SK-N-SH (cell line): ENCODE measurements at regions not wholly inside any gene's neighbourhood (a gene's known extent, or its start where the extent isn't known, plus 50 kb on each side); places are given as distances from the start of the nearest gene placed in this dataset.

Source experiments
- CTCF ChIA-PET: fragments of 300-600, 350-600 bp; formaldehyde crosslinking; extraction: SDS; loops from one replicate; lab custom pipeline; 2021; lab: Yijun Ruan, JAX
- POLR2A ChIA-PET: fragments of 350-600 bp; sonication (Branson Sonifier 250); formaldehyde crosslinking; extraction: SDS; loops from one replicate; lab custom pipeline; 2020; ENCODE audit warnings: antibody characterized with exemption, inconsistent platforms; lab: Yijun Ruan, JAX
- DNase-seq: peaks from one replicate; pipeline ENCODE4 v3.0.0; 2012
- H2AFZ ChIP-seq: fragments of 200-600 bp; sonication (generic); 2 replicates; pipeline ENCODE4 v1.8.1; 2016; ENCODE audit warnings: antibody characterized with exemption, mild to moderate bottlenecking, low read depth
- H3F3A ChIP-seq: fragments of 200-600 bp; sonication (generic); replicated peaks from 2 replicates; pipeline ENCODE3; 2016; ENCODE audit warnings: antibody characterized with exemption, mild to moderate bottlenecking; ENCODE audit not compliant: insufficient read depth
- H3K27ac ChIP-seq, 2 experiments: fragments of 200-500 bp in 1 of 2; fragments of 200-600 bp in 1 of 2; sonication (Bioruptor generic) in 1 of 2; sonication (generic), shearing (Covaris generic) in 1 of 2; 2 replicates each; pipeline versions ENCODE4 v1.5.1 to v1.6.1; 2014 to 2016; ENCODE audit warnings: low read depth in 2 of 2, inconsistent platforms in 1 of 2, low read length in 1 of 2, mild to moderate bottlenecking in 1 of 2, mixed read lengths in 1 of 2
- H3K27me3 ChIP-seq: fragments of 200-600 bp; sonication (generic), shearing (Covaris generic); 2 replicates; pipeline ENCODE4 v1.6.1; 2016; ENCODE audit warnings: mixed run types; ENCODE audit not compliant: insufficient read depth
- H3K36me3 ChIP-seq, 2 experiments: fragments of 200-500 bp in 1 of 2; fragments of 200-600 bp in 1 of 2; sonication (Bioruptor generic) in 1 of 2; sonication (generic) in 1 of 2; replicated peaks in 1 of 2; 2 replicates each; pipeline versions ENCODE3 to v1.5.1; 2014 to 2016; ENCODE audit warnings: low read length in 1 of 2, mild to moderate bottlenecking in 1 of 2; ENCODE audit not compliant: insufficient read depth in 2 of 2, control insufficient read depth in 1 of 2
- H3K4me1 ChIP-seq, 2 experiments: fragments of 200-500 bp in 1 of 2; fragments of 200-600 bp in 1 of 2; sonication (Bioruptor generic) in 1 of 2; sonication (generic), shearing (Covaris generic) in 1 of 2; 2 replicates each; pipeline versions ENCODE4 v1.5.1 to v1.6.1; 2014 to 2016; ENCODE audit warnings: low read depth in 1 of 2, low read length in 1 of 2, mixed run types in 1 of 2; ENCODE audit not compliant: insufficient read depth in 2 of 2, control insufficient read depth in 1 of 2
- H3K4me2 ChIP-seq: fragments of 200-600 bp; sonication (generic), shearing (Covaris generic); 2 replicates; pipeline ENCODE4 v1.6.1; 2017; ENCODE audit warnings: mixed run types
- H3K4me3 ChIP-seq, 2 experiments: fragments of 200-500 bp in 1 of 2; fragments of 200-600 bp in 1 of 2; sonication (Bioruptor generic) in 1 of 2; sonication (generic), shearing (Covaris generic) in 1 of 2; 2 replicates each; pipeline versions ENCODE4 v1.5.1 to v1.8.1; 2014 to 2016; ENCODE audit warnings: low read depth in 2 of 2, inconsistent platforms in 1 of 2, low read length in 1 of 2, mild to moderate bottlenecking in 1 of 2, mixed read lengths in 1 of 2, moderate library complexity in 1 of 2
- H3K79me2 ChIP-seq: fragments of 200-600 bp; sonication (generic); 2 replicates; pipeline ENCODE4 v1.8.1; 2017; ENCODE audit warnings: mild to moderate bottlenecking; ENCODE audit not compliant: insufficient read depth
- H3K9ac ChIP-seq: fragments of 200-600 bp; sonication (generic); 2 replicates; pipeline ENCODE4 v1.6.1; 2017; ENCODE audit warnings: mixed run types
- H3K9me2 ChIP-seq: fragments of 200-600 bp; sonication (generic); 2 replicates; pipeline ENCODE4 v1.6.1; 2017; ENCODE audit warnings: mixed run types
- H3K9me3 ChIP-seq: fragments of 200-600 bp; sonication (generic); 2 replicates; pipeline ENCODE4 v1.6.1; 2017; ENCODE audit warnings: mixed run types, mild to moderate bottlenecking, moderate library complexity
- H4K20me1 ChIP-seq: fragments of 200-600 bp; sonication (generic); 2 replicates; pipeline ENCODE4 v1.6.1; 2017; ENCODE audit warnings: mild to moderate bottlenecking, mixed run types; ENCODE audit not compliant: insufficient read depth
- CHD2 ChIP-seq: fragments of 150-350 bp; IDR thresholded peaks from 2 replicates; pipeline ENCODE4 v1.6.1; 2018; ENCODE audit warnings: low read length; ENCODE audit not compliant: partially characterized antibody
- EP300 ChIP-seq, 2 experiments: IDR thresholded peaks; 2 replicates each; pipeline versions ENCODE4 v1.4.0 to v1.6.1; 2012; ENCODE audit warnings: borderline replicate concordance in 1 of 2, low read depth in 1 of 2, low read length in 1 of 2
- FOSL2 ChIP-seq: IDR thresholded peaks from 2 replicates; pipeline ENCODE4 v1.4.0; 2012; ENCODE audit warnings: low read depth, mild to moderate bottlenecking, moderate library complexity, borderline replicate concordance
- FOXJ3 ChIP-seq: sonication (generic); formaldehyde crosslinking; IDR thresholded peaks from 2 replicates; pipeline ENCODE4 v1.5.1; 2020; ENCODE audit warnings: mild to moderate bottlenecking, missing genetic modification reagents
- FOXM1 ChIP-seq: IDR thresholded peaks from 2 replicates; pipeline ENCODE4 v1.4.0; 2012; ENCODE audit warnings: low read depth, mild to moderate bottlenecking
- JUND ChIP-seq: IDR thresholded peaks from 2 replicates; pipeline ENCODE4 v1.4.0; 2012
- MAX ChIP-seq: IDR thresholded peaks from 2 replicates; pipeline ENCODE4 v1.4.0; 2012; ENCODE audit warnings: low read depth
- MXI1 ChIP-seq: IDR thresholded peaks from 2 replicates; pipeline ENCODE4 v1.6.1; 2012; ENCODE audit warnings: mild to moderate bottlenecking, low read depth, low read length, improper control_type of control experiment
- NFIC ChIP-seq: IDR thresholded peaks from 2 replicates; pipeline ENCODE4 v1.4.0; 2012; ENCODE audit warnings: borderline replicate concordance
- POLR2AphosphoS5 ChIP-seq: IDR thresholded peaks from 2 replicates; pipeline ENCODE4 v1.6.1; 2012; ENCODE audit warnings: low read depth, low read length
- RCOR1 ChIP-seq: fragments of 150-350 bp; IDR thresholded peaks from 2 replicates; pipeline ENCODE4 v1.6.1; 2017; ENCODE audit warnings: antibody characterized with exemption, low read length
- RFX5 ChIP-seq: IDR thresholded peaks from 2 replicates; pipeline ENCODE4 v1.6.1; 2012; ENCODE audit warnings: mild to moderate bottlenecking, improper control_type of control experiment, low read length
- RXRA ChIP-seq: IDR thresholded peaks from 2 replicates; pipeline ENCODE4 v1.4.0; 2012; ENCODE audit warnings: low read depth, mild to moderate bottlenecking, borderline replicate concordance
- TEAD4 ChIP-seq: IDR thresholded peaks from 2 replicates; pipeline ENCODE4 v1.4.0; 2012; ENCODE audit warnings: mild to moderate bottlenecking, borderline replicate concordance; ENCODE audit not compliant: insufficient read depth
- ZBTB33 ChIP-seq: IDR thresholded peaks from 2 replicates; pipeline ENCODE4 v1.4.0; 2012; ENCODE audit warnings: low read depth, borderline replicate concordance
- WGBS: methylation state at CpG from one replicate; pipeline ENCODE4 v1.1.6; 2017; ENCODE audit warnings: low lambda C conversion rate; 5-methylcytosine and 5-hydroxymethylcytosine counted together

DNA sequence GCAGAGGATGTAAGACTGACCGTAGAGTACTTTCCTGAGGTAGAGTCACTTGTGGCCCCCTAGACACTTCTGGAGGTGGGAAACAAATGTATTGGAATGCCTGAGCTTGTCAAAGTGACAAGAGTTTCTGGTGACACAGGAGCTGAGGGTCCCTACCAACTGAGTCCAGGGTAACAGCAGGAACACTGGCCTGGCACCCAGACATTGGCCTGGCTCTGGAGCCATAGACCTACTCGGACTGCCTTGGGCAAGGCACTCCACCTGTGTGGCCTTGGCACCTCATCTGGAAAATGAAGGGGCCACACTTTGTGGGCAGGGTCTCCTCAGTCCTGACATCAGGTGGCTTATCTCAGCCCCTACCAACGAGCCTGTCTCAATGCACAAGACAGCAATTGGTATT is 398.2 kb upstream of the CELF4 start:
- H3K79me2 ChIP-seq: no peaks in the 10 kb centered on the region
- H3K4me1 ChIP-seq: no peaks in the 10 kb centered on the region; a peak in 1 of 4 replicates
- no peak for DNase-seq
- no peaks in the 10 kb centered on the region for H3K9me2 ChIP-seq
- WGBS: 20% methylated on average over 2 of the region's 3 CpGs
- no peaks in the 10 kb centered on the region for H3K36me3 ChIP-seq
- no peaks in the 10 kb centered on the region for H3F3A ChIP-seq
- H3K9ac ChIP-seq: no peak overlapping the region
- H3K4me2 ChIP-seq: no peak overlapping the region
- H3K4me3 ChIP-seq: no peak overlapping the region
- no peaks in the 10 kb centered on the region for H3K9me3 ChIP-seq
- no peaks in the 10 kb centered on the region for H4K20me1 ChIP-seq
- CTCF ChIA-PET: interaction anchor here (1.2 kb wide), 1 partner anchor 1114 kb away, joined by 3 read pairs; no protein-coding TSS in a partner anchor
- TF ChIP-seq MAX (no peak), RCOR1 (no peak), TEAD4 (no peak), JUND (no peak), CHD2 (no peak)
- TF ChIP-seq, all 33 proteins: peak for 0
- POLR2A ChIA-PET: no interaction called here
- Histone ChIP-seq H3K27ac (no peak overlapping the region), H3K27me3 (no peaks in the 10 kb centered on the region), H2AFZ (no peak overlapping the region)

- WGBS: 10% methylated on average over 7 of the region's 9 CpGs
- ChIA-PET CTCF (no interaction called here), POLR2A (no interaction called here)
- Histone ChIP-seq H3K9ac (no peak overlapping the region), H3K4me3 (no peak overlapping the region), H3K27me3 (no peaks in the 10 kb centered on the region), H3F3A (no peaks in the 10 kb centered on the region), H3K9me3 (no peaks in the 10 kb centered on the region), H3K36me3 (no peaks in the 10 kb centered on the region), H3K4me2 (no peak overlapping the region), H3K9me2 (no peaks in the 10 kb centered on the region), H2AFZ (no peak overlapping the region), H3K79me2 (no peaks in the 10 kb centered on the region), H4K20me1 (no peaks in the 10 kb centered on the region), H3K4me1 (no peaks in the 10 kb centered on the region), H3K27ac (no peak overlapping the region)
- TF ChIP-seq FOXM1: no peak
- no peak for TF ChIP-seq RFX5
- TF ChIP-seq RXRA: no peak
- no peak for TF ChIP-seq ZBTB33
- TF ChIP-seq MXI1: no peak
- TF ChIP-seq MAX: no peak
- no peak for TF ChIP-seq FOXJ3
- TF ChIP-seq POLR2AphosphoS5: no peak
- TF ChIP-seq RCOR1: no peak
- no peak for TF ChIP-seq NFIC
- TF ChIP-seq FOSL2: no peak
- no peak for TF ChIP-seq CHD2
- TF ChIP-seq EP300 (IDR thresholded peaks at IDR 0.05; ENCODE audit: borderline replicate concordance in 1 of 2, low read depth in 1 of 2, low read length in 1 of 2): no peak
- no peak for DNase-seq
These were observed 396.8 kb upstream of the CELF4 start for GRCh38 chr18:37962316-37962966.
